ENCODE measurements at regions not wholly inside any gene's neighbourhood (a gene's known extent, or its start where the extent isn't known, plus 50 kb on each side); places are given as distances from the start of the nearest gene placed in this dataset.

DNA sequence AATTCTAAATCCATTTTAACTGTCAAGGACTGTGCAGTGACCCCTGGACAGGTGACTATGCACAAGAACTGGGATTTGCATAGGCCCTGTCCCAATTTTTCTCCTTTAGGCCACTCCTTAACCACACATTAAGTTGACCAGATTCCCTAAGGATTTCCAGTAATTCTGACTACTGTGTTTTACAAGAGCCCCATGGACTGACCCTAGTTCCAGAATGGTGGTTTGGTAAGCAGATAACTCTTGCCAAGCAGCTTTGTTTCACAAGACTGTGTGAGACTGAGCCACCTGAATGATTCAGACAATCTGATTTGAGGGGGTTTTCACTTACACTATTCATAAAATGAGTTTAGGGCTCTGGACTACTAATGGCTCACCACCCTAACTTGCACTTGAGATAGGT is 535.8 kb downstream of the ZBBX start:
- TF ChIP-seq, protein P1, sequence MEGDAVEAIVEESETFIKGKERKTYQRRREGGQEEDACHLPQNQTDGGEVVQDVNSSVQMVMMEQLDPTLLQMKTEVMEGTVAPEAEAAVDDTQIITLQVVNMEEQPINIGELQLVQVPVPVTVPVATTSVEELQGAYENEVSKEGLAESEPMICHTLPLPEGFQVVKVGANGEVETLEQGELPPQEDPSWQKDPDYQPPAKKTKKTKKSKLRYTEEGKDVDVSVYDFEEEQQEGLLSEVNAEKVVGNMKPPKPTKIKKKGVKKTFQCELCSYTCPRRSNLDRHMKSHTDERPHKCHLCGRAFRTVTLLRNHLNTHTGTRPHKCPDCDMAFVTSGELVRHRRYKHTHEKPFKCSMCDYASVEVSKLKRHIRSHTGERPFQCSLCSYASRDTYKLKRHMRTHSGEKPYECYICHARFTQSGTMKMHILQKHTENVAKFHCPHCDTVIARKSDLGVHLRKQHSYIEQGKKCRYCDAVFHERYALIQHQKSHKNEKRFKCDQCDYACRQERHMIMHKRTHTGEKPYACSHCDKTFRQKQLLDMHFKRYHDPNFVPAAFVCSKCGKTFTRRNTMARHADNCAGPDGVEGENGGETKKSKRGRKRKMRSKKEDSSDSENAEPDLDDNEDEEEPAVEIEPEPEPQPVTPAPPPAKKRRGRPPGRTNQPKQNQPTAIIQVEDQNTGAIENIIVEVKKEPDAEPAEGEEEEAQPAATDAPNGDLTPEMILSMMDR (IDR thresholded peaks at IDR 0.05): no peak
- TF ChIP-seq POLR2A (IDR thresholded peaks at IDR 0.05): no peak

Measured in gastroesophageal sphincter (tissue), 3 donors.